ENCODE measurements at regions not wholly inside any gene's neighbourhood (a gene's known extent, or its start where the extent isn't known, plus 50 kb on each side); places are given as distances from the start of the nearest gene placed in this dataset.

DNA sequence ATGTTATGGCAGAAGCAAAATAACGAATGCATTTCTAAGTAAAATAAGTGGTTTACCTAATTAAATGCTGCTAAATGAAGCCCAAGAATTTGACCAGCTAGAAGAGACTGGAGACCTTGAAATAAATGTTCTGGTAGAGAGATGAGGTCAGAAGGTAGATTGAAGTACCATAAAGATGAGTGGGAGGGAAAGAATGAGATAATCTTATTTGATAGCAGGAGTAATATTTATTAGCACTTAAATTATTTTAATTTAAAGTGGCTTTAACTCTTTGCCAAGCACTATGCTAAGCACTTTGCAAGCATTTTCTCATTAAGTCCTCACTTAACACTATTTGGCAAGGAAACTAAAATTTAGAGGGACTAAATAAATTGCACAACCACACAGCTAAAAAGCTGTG, 314.9 kb upstream of the CCDC54 start:
- Histone ChIP-seq H3K9me3 (ENCODE audit: control insufficient read depth, low read length) (peaks cover 7% of the 10 kb centered on the region), H3K36me3 (ENCODE audit: control insufficient read depth, insufficient read depth, low read length) (no peaks in the 10 kb centered on the region), H3K27me3 (ENCODE audit: control insufficient read depth, insufficient read depth, low read length, poor library complexity, severe bottlenecking) (no peaks in the 10 kb centered on the region), H3K9ac (ENCODE audit: extremely low read depth, low read length, poor library complexity, severe bottlenecking) (no peak overlapping the region), H3K4me3 (ENCODE audit: low read length) (no peak overlapping the region), H3K27ac (ENCODE audit: low read depth, low read length) (no peak overlapping the region), H3K4me1 (ENCODE audit: control insufficient read depth, insufficient read depth, low read length) (no peaks in the 10 kb centered on the region)
- no peak for DNase-seq
- Mint-ChIP-seq H3K27ac (no peak overlapping the region), H3K9me3 (peaks cover 4% of the 10 kb centered on the region), H3K4me3 (no peak overlapping the region), H3K27me3 (ENCODE audit: insufficient read depth) (no peaks in the 10 kb centered on the region), H3K36me3 (ENCODE audit: low read depth) (peaks cover 3% of the 10 kb centered on the region), H3K4me1 (peaks cover 17% of the 10 kb centered on the region)
- TF ChIP-seq, protein P1, sequence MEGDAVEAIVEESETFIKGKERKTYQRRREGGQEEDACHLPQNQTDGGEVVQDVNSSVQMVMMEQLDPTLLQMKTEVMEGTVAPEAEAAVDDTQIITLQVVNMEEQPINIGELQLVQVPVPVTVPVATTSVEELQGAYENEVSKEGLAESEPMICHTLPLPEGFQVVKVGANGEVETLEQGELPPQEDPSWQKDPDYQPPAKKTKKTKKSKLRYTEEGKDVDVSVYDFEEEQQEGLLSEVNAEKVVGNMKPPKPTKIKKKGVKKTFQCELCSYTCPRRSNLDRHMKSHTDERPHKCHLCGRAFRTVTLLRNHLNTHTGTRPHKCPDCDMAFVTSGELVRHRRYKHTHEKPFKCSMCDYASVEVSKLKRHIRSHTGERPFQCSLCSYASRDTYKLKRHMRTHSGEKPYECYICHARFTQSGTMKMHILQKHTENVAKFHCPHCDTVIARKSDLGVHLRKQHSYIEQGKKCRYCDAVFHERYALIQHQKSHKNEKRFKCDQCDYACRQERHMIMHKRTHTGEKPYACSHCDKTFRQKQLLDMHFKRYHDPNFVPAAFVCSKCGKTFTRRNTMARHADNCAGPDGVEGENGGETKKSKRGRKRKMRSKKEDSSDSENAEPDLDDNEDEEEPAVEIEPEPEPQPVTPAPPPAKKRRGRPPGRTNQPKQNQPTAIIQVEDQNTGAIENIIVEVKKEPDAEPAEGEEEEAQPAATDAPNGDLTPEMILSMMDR (conservative IDR thresholded peaks at IDR 0.05), result no peak
- WGBS, 2 experiments (ENCODE audit: insufficient coverage in 1 of 2, insufficient read length in 1 of 2), result 93 to 100% methylated on average over 1 of the region's 1 CpG

DNA sequence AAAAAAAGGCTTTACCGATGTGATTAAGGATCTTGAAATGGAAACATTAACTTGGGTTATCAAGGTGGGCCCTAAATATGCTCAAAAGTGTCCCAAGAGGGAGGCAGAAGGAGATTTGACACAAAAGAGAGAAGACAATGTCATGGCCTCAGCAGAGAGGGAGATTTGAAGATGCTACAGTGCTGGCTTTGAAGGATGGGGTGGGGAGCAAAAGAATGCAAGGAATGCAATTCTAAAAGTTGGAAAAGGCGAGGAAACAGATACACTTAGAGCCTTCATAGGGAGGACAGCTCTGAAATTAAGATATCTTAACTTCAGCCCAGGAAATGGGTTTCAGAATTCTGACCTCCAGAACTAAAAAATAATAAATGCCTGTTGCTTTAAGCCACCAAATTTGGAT, 314.5 kb upstream of the CCDC54 start:
- Mint-ChIP-seq H3K36me3 (ENCODE audit: low read depth) (no peaks in the 10 kb centered on the region), H3K9me3 (peaks cover 6% of the 10 kb centered on the region), H3K4me3 (no peak overlapping the region), H3K4me1 (peaks cover 17% of the 10 kb centered on the region), H3K27ac (peak overlapping the region; percentile 56), H3K27me3 (ENCODE audit: insufficient read depth) (no peaks in the 10 kb centered on the region)
- H3K27me3 ChIP-seq (ENCODE audit: control insufficient read depth, insufficient read depth, low read length, poor library complexity, severe bottlenecking), result no peaks in the 10 kb centered on the region
- 56 to 84% methylated on average over 1 to 2 of the region's 2 CpGs for WGBS, 2 experiments (ENCODE audit: insufficient coverage in 1 of 2, insufficient read length in 1 of 2)
- H3K4me3 ChIP-seq (ENCODE audit: low read length), result no peak overlapping the region
- TF ChIP-seq, protein P1 (conservative IDR thresholded peaks at IDR 0.05), result no peak
- no peak overlapping the region for H3K9ac ChIP-seq (ENCODE audit: extremely low read depth, low read length, poor library complexity, severe bottlenecking)
- H3K4me1 ChIP-seq (ENCODE audit: control insufficient read depth, insufficient read depth, low read length), result no peaks in the 10 kb centered on the region
- H3K27ac ChIP-seq (ENCODE audit: low read depth, low read length), result no peak overlapping the region
- peaks cover 10% of the 10 kb centered on the region for H3K9me3 ChIP-seq (ENCODE audit: control insufficient read depth, low read length)
- H3K36me3 ChIP-seq (ENCODE audit: control insufficient read depth, insufficient read depth, low read length), result no peaks in the 10 kb centered on the region
- DNase-seq, result peak; percentile 43

DNA sequence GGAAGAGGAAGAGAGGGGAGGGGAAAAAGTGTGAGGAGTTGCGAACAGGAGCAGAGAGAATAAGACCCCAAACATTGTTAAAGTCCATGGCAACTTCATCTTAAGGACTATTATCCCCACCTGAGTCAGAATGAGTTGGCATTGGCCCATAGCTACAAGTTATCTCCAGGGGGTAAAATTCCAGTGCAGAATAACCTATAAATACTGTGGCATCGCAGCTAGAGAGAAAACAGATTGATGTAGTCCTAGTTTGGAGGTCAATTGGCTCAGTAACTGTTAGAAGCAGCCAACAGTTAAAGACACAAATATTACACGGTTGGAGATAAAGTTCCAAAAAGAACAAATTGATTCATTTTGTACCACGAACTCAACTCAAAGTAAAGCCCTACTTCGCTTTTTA, 313.9 kb upstream of the CCDC54 start:
- TF ChIP-seq, protein P1 (conservative IDR thresholded peaks at IDR 0.05), result no peak
- Mint-ChIP-seq H3K9me3 (peaks cover 6% of the 10 kb centered on the region), H3K4me3 (no peak overlapping the region), H3K4me1 (peaks cover 17% of the 10 kb centered on the region), H3K27me3 (ENCODE audit: insufficient read depth) (no peaks in the 10 kb centered on the region), H3K36me3 (ENCODE audit: low read depth) (no peaks in the 10 kb centered on the region), H3K27ac (peak overlapping the region; percentile 56)
- 74 to 88% methylated on average over 2 to 4 of the region's 5 CpGs for WGBS, 2 experiments (ENCODE audit: insufficient coverage in 1 of 2, insufficient read length in 1 of 2)
- no peak for DNase-seq
- Histone ChIP-seq H3K4me3 (ENCODE audit: low read length) (no peak overlapping the region), H3K9me3 (ENCODE audit: control insufficient read depth, low read length) (peaks cover 10% of the 10 kb centered on the region), H3K9ac (ENCODE audit: extremely low read depth, low read length, poor library complexity, severe bottlenecking) (no peak overlapping the region), H3K27ac (ENCODE audit: low read depth, low read length) (no peak overlapping the region), H3K4me1 (ENCODE audit: control insufficient read depth, insufficient read depth, low read length) (no peaks in the 10 kb centered on the region), H3K27me3 (ENCODE audit: control insufficient read depth, insufficient read depth, low read length, poor library complexity, severe bottlenecking) (no peaks in the 10 kb centered on the region), H3K36me3 (ENCODE audit: control insufficient read depth, insufficient read depth, low read length) (no peaks in the 10 kb centered on the region)

Measured in endodermal cell (in vitro differentiated cells).